ENCODE measurements at regions not wholly inside any gene's neighbourhood (a gene's known extent, or its start where the extent isn't known, plus 50 kb on each side); places are given as distances from the start of the nearest gene placed in this dataset.

DNA sequence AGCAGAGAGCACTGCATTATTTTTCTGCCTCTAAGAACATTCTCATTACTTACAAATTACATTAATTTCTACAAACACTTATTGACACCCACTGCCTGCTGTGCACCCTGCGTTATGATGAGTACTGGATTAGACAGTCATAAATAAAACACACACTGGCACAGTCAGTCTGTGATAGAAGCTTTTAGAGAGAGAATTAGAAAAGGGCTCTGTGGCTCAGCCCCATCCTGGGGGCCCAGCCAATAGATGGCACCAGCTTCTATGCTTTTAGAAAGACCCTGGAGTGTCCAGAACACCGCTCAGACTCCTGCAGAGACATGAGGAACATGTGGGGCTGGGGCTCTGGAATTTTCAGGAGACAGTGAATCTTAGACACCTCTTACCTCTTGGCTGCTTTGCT, 61.0 kb upstream of the RAPGEF1 start:
- Histone ChIP-seq H3K4me3 (replicated peaks in 1 of 3; ENCODE audit: insufficient read depth in 1 of 3, low read depth in 1 of 3, low read length in 3 of 3) (no peak overlapping the region), H3K9ac (replicated peaks; ENCODE audit: extremely low read depth, insufficient read depth, low read length) (no peak overlapping the region), H3K36me3 (ENCODE audit: control insufficient read depth in 2 of 2, extremely low read depth in 1 of 2, insufficient read depth in 2 of 2, low read length in 2 of 2) (no peaks in the 10 kb centered on the region), H3K4me2 (ENCODE audit: insufficient read depth, low read length) (no peak overlapping the region), H3K27me3 (ENCODE audit: control insufficient read depth in 2 of 2, insufficient read depth in 2 of 2, low read length in 2 of 2) (no peaks in the 10 kb centered on the region), H2AFZ (ENCODE audit: low read depth, low read length) (no peak overlapping the region), H3K9me3 (replicated peaks; ENCODE audit: control insufficient read depth, insufficient read depth, low read length) (no peaks in the 10 kb centered on the region), H3K27ac (ENCODE audit: insufficient read depth, low read depth, low read length) (no peak overlapping the region), H3K9me1 (replicated peaks; ENCODE audit: control insufficient read depth, extremely low read depth, insufficient read depth, low read length) (no peaks in the 10 kb centered on the region), H3K4me1 (ENCODE audit: control insufficient read depth, extremely low read depth, insufficient read depth, low read length) (no peaks in the 10 kb centered on the region), H4K20me1 (replicated peaks; ENCODE audit: control insufficient read depth, extremely low read depth, insufficient read depth, low read length) (no peaks in the 10 kb centered on the region), H3K79me2 (ENCODE audit: control insufficient read depth, insufficient read depth, low read length) (no peaks in the 10 kb centered on the region)
- DNase-seq (ENCODE audit: low read depth, low spot score) (no peak), FAIRE-seq (no peak)
- TF ChIP-seq FOS (IDR thresholded peaks at IDR 0.05; ENCODE audit: borderline replicate concordance, insufficient read depth, low read length) (no peak), MAX (IDR thresholded peaks at IDR 0.05; ENCODE audit: insufficient read depth, insufficient read length) (no peak), JUN (IDR thresholded peaks at IDR 0.05; ENCODE audit: borderline replicate concordance, insufficient read depth, insufficient read length, low read depth) (no peak), POLR2AphosphoS5 (IDR thresholded peaks at IDR 0.05; ENCODE audit: insufficient read depth, low read depth, low read length) (no peak), EZH2 (IDR thresholded peaks at IDR 0.05; ENCODE audit: borderline replicate concordance, low read depth, low read length, severe bottlenecking) (no peak), POLR2A (IDR thresholded peaks at IDR 0.05; ENCODE audit: low read depth, low read length) (no peak), GATA2 (IDR thresholded peaks at IDR 0.05; ENCODE audit: insufficient read depth, insufficient read length, low read depth, low read length) (no peak), CTCF (IDR thresholded peaks at IDR 0.05; ENCODE audit: extremely low read depth in 1 of 2, insufficient read depth in 1 of 2, low read depth in 1 of 2, low read length in 2 of 2) (no peak), MYC (IDR thresholded peaks at IDR 0.05; ENCODE audit: low read depth, low read length) (no peak)
- dilution Hi-C loops (cut with MboI; ENCODE audit: extremely low pct_ligation_motif_present, low sequenced_read_pairs), result loop anchor here (10.0 to 25.0 kb wide), 2 partner anchors 94 to 311 kb away; no protein-coding TSS in a partner anchor
- intact Hi-C loops (cut with micrococcal nuclease), result no loop called here
- ChIA-PET POLR2A (no interaction called here), CTCF (no interaction called here)
- BruUV-seq (replicated peaks), result no TSS peak

All from endothelial cell of umbilical vein (primary cell).